ENCODE measurements at regions not wholly inside any gene's neighbourhood (a gene's known extent, or its start where the extent isn't known, plus 50 kb on each side); places are given as distances from the start of the nearest gene placed in this dataset.

DNA sequence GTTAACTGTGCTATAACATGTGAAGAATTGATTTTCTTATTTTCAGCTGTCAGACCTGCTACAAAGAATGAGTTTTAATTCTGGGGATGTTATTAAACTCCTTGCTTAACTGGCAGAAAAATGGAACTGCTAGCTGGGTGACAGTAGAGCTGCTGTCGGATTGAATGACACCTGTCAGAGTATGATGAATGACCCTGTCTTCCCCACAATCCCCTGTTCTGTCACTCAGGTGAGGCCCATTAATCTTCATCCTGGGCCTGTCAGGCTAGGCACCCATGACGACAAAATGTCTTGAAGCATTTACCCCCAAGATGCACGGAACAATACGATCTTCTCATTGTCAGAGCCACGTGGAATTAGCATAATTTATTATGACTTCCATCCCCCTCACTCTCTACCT is 129.9 kb upstream of the ETAA1 start:
- TF ChIP-seq, protein P1, sequence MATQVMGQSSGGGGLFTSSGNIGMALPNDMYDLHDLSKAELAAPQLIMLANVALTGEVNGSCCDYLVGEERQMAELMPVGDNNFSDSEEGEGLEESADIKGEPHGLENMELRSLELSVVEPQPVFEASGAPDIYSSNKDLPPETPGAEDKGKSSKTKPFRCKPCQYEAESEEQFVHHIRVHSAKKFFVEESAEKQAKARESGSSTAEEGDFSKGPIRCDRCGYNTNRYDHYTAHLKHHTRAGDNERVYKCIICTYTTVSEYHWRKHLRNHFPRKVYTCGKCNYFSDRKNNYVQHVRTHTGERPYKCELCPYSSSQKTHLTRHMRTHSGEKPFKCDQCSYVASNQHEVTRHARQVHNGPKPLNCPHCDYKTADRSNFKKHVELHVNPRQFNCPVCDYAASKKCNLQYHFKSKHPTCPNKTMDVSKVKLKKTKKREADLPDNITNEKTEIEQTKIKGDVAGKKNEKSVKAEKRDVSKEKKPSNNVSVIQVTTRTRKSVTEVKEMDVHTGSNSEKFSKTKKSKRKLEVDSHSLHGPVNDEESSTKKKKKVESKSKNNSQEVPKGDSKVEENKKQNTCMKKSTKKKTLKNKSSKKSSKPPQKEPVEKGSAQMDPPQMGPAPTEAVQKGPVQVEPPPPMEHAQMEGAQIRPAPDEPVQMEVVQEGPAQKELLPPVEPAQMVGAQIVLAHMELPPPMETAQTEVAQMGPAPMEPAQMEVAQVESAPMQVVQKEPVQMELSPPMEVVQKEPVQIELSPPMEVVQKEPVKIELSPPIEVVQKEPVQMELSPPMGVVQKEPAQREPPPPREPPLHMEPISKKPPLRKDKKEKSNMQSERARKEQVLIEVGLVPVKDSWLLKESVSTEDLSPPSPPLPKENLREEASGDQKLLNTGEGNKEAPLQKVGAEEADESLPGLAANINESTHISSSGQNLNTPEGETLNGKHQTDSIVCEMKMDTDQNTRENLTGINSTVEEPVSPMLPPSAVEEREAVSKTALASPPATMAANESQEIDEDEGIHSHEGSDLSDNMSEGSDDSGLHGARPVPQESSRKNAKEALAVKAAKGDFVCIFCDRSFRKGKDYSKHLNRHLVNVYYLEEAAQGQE (IDR thresholded peaks at IDR 0.05; ENCODE audit: insufficient replicate concordance, low read depth) = no peak
- no peak for TF ChIP-seq SPI1 (IDR thresholded peaks at IDR 0.05; ENCODE audit: borderline replicate concordance, low read depth)
- no peak for TF ChIP-seq GABPA (IDR thresholded peaks at IDR 0.05; ENCODE audit: low read depth)
- TF ChIP-seq POLR2AphosphoS5 (IDR thresholded peaks at IDR 0.05; ENCODE audit: low read depth) = no peak
- TF ChIP-seq, protein P2, sequence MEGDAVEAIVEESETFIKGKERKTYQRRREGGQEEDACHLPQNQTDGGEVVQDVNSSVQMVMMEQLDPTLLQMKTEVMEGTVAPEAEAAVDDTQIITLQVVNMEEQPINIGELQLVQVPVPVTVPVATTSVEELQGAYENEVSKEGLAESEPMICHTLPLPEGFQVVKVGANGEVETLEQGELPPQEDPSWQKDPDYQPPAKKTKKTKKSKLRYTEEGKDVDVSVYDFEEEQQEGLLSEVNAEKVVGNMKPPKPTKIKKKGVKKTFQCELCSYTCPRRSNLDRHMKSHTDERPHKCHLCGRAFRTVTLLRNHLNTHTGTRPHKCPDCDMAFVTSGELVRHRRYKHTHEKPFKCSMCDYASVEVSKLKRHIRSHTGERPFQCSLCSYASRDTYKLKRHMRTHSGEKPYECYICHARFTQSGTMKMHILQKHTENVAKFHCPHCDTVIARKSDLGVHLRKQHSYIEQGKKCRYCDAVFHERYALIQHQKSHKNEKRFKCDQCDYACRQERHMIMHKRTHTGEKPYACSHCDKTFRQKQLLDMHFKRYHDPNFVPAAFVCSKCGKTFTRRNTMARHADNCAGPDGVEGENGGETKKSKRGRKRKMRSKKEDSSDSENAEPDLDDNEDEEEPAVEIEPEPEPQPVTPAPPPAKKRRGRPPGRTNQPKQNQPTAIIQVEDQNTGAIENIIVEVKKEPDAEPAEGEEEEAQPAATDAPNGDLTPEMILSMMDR (IDR thresholded peaks at IDR 0.05; ENCODE audit: insufficient read depth, low read length) = no peak
- Histone ChIP-seq H3K4me3 (replicated peaks; ENCODE audit: insufficient read depth, low read length) (no peak overlapping the region), H3K27me3 (ENCODE audit: insufficient read depth, poor library complexity, severe bottlenecking) (no peaks in the 10 kb centered on the region), H3K27ac (replicated peaks) (no peak overlapping the region)
- no peak for DNase-seq (ENCODE audit: low read depth in 1 of 2, low spot score in 1 of 2)

- no peak for DNase-seq (ENCODE audit: low read depth in 1 of 2, low spot score in 1 of 2)
- Histone ChIP-seq H3K4me3 (replicated peaks; ENCODE audit: insufficient read depth, low read length) (no peak overlapping the region), H3K27ac (replicated peaks) (no peak overlapping the region), H3K27me3 (ENCODE audit: insufficient read depth, poor library complexity, severe bottlenecking) (no peaks in the 10 kb centered on the region)
- TF ChIP-seq, protein P2 (IDR thresholded peaks at IDR 0.05; ENCODE audit: insufficient read depth, low read length) = no peak
- no peak for TF ChIP-seq POLR2AphosphoS5 (IDR thresholded peaks at IDR 0.05; ENCODE audit: low read depth)
- TF ChIP-seq SPI1 (IDR thresholded peaks at IDR 0.05; ENCODE audit: borderline replicate concordance, low read depth) = no peak
- TF ChIP-seq, protein P1 (IDR thresholded peaks at IDR 0.05; ENCODE audit: insufficient replicate concordance, low read depth) = no peak
- TF ChIP-seq GABPA (IDR thresholded peaks at IDR 0.05; ENCODE audit: low read depth) = no peak
Measured at GRCh38 chr2:67268797-67269196, 128.3 kb upstream of the ETAA1 start.

- Histone ChIP-seq H3K27ac (replicated peaks) (no peak overlapping the region), H3K27me3 (ENCODE audit: insufficient read depth, poor library complexity, severe bottlenecking) (no peaks in the 10 kb centered on the region), H3K4me3 (replicated peaks; ENCODE audit: insufficient read depth, low read length) (no peak overlapping the region)
- TF ChIP-seq, protein P1 (IDR thresholded peaks at IDR 0.05; ENCODE audit: insufficient replicate concordance, low read depth) = no peak
- TF ChIP-seq POLR2AphosphoS5 (IDR thresholded peaks at IDR 0.05; ENCODE audit: low read depth) (no peak), SPI1 (IDR thresholded peaks at IDR 0.05; ENCODE audit: borderline replicate concordance, low read depth) (no peak), GABPA (IDR thresholded peaks at IDR 0.05; ENCODE audit: low read depth) (no peak)
- TF ChIP-seq, protein P2 (IDR thresholded peaks at IDR 0.05; ENCODE audit: insufficient read depth, low read length) = no peak
- no peak for DNase-seq (ENCODE audit: low read depth in 1 of 2, low spot score in 1 of 2)
Measured at GRCh38 chr2:67272195-67272594, 124.9 kb upstream of the ETAA1 start.
